Stomach smooth muscle (tissue), 2 donors: ENCODE measurements at regions not wholly inside any gene's neighbourhood (a gene's known extent, or its start where the extent isn't known, plus 50 kb on each side); places are given as distances from the start of the nearest gene placed in this dataset.

Experiments used
- H3K27ac ChIP-seq: one replicate; pipeline ENCODE4 v1.7.0; 2013; ENCODE audit warnings: mild to moderate bottlenecking, low read length, inconsistent platforms
- H3K27me3 ChIP-seq, 2 donors: one replicate each; pipeline ENCODE4 v1.7.0; 2013; ENCODE audit warnings: low read length in 2 of 2; ENCODE audit not compliant: insufficient read depth in 2 of 2, control insufficient read depth in 1 of 2
- H3K36me3 ChIP-seq, 2 donors: one replicate each; pipeline ENCODE4 v1.7.0; 2013; ENCODE audit warnings: low read length in 2 of 2; ENCODE audit not compliant: control insufficient read depth in 2 of 2, insufficient read depth in 2 of 2
- H3K4me1 ChIP-seq: one replicate; pipeline ENCODE4 v1.7.0; 2013; ENCODE audit warnings: low read length; ENCODE audit not compliant: control insufficient read depth, insufficient read depth
- H3K4me3 ChIP-seq, 2 donors: one replicate each; pipeline ENCODE4 v1.7.0; 2013; ENCODE audit warnings: low read length in 2 of 2
- H3K9ac ChIP-seq, 2 donors: one replicate each; pipeline ENCODE4 v1.7.0; 2013; ENCODE audit warnings: low read length in 2 of 2, mild to moderate bottlenecking in 1 of 2
- H3K9me3 ChIP-seq, 2 donors: one replicate each; pipeline ENCODE4 v1.7.0; 2013; ENCODE audit warnings: low read length in 2 of 2; ENCODE audit not compliant: control insufficient read depth in 2 of 2
- donor health status: healthy.
- donor health status: Pancreatic carcinoma.

- no peak overlapping the region for H3K9ac ChIP-seq
- H3K27ac ChIP-seq = no peak overlapping the region
- peaks cover 0 to 5% of the 10 kb centered on the region in 2 donors for H3K36me3 ChIP-seq
- no peaks in the 10 kb centered on the region for H3K27me3 ChIP-seq
- peaks cover 0 to 11% of the 10 kb centered on the region in 2 donors for H3K9me3 ChIP-seq
- no peak overlapping the region for H3K4me3 ChIP-seq
- H3K4me1 ChIP-seq = peaks cover 11% of the 10 kb centered on the region
Observed at GRCh38 chr16:85544668-85545067, 68.5 kb upstream of the GSE1 start.

- H3K36me3 ChIP-seq = no peaks in the 10 kb centered on the region
- H3K9me3 ChIP-seq = peaks cover 0 to 4% of the 10 kb centered on the region in 2 donors
- H3K4me3 ChIP-seq = no peak overlapping the region
- H3K27ac ChIP-seq = no peak overlapping the region
- no peak overlapping the region for H3K9ac ChIP-seq
- no peaks in the 10 kb centered on the region for H3K27me3 ChIP-seq
- peaks cover 12% of the 10 kb centered on the region for H3K4me1 ChIP-seq
Observed at GRCh38 chr16:85545227-85545818, 67.8 kb upstream of the GSE1 start.

GRCh38 chr16:85546585-85547447, 66.3 kb upstream of the GSE1 start:
- H3K4me1 ChIP-seq = peaks cover 16% of the 10 kb centered on the region
- H3K4me3 ChIP-seq = no peak overlapping the region
- no peak overlapping the region for H3K27ac ChIP-seq
- no peaks in the 10 kb centered on the region for H3K36me3 ChIP-seq
- H3K9me3 ChIP-seq = peaks cover 0 to 4% of the 10 kb centered on the region in 2 donors
- H3K9ac ChIP-seq = no peak overlapping the region
- no peaks in the 10 kb centered on the region for H3K27me3 ChIP-seq

DNA sequence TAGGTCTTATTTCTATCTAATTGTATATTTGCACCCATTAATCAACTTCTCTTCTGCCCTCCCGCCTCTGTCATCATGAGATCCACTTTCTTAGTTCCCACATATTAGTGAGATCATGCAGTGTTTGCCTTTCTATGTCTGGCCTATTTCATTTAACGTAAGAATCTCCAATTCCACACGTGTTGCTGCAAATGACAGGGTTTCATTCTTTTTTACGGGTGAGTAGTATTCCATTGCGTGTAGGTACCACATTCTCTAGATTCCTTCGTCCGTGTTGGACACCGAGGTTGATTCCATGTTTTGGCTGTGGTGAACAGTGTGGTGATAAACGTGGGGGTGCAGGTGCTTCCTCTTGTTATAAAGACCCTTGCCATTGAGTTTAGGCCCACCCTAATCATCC, 64.7 kb upstream of the GSE1 start:
- no peaks in the 10 kb centered on the region for H3K36me3 ChIP-seq
- no peak overlapping the region for H3K9ac ChIP-seq
- H3K27me3 ChIP-seq = no peaks in the 10 kb centered on the region
- no peak overlapping the region for H3K4me3 ChIP-seq
- H3K9me3 ChIP-seq = peaks cover 0 to 4% of the 10 kb centered on the region in 2 donors
- H3K4me1 ChIP-seq = peaks cover 10% of the 10 kb centered on the region
- no peak overlapping the region for H3K27ac ChIP-seq

- H3K36me3 ChIP-seq = no peaks in the 10 kb centered on the region
- H3K9me3 ChIP-seq = peaks cover 0 to 4% of the 10 kb centered on the region in 2 donors
- no peak overlapping the region for H3K9ac ChIP-seq
- no peak overlapping the region for H3K4me3 ChIP-seq
- no peak overlapping the region for H3K27ac ChIP-seq
- peaks cover 16% of the 10 kb centered on the region for H3K4me1 ChIP-seq
- no peaks in the 10 kb centered on the region for H3K27me3 ChIP-seq
Observed at GRCh38 chr16:85549766-85550421, 63.2 kb upstream of the GSE1 start.

DNA sequence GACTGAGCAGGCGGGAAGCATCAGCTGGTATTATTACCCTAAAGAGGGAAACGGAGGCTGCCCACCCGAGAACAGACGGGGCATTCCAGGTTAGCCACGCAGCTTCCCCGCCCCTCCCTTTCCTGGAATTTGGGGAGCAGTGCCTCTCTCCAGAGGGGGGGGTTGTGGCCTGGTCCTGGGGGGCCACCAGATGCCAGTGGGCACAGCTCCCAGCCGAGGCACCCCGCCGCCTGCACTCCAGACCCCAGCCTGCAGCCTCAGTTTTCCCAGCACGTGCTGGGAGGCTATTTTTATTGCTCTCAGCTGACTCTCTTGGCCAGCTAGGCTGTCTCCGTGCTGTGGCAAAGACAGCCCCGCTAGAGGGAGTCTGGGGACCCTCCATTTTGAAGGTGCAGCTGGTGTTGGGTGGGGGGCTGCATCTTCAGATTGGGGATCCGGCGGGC, 62.7 kb upstream of the GSE1 start:
- H3K9ac ChIP-seq = no peak overlapping the region
- no peak overlapping the region for H3K4me3 ChIP-seq
- no peak overlapping the region for H3K27ac ChIP-seq
- no peaks in the 10 kb centered on the region for H3K36me3 ChIP-seq
- H3K27me3 ChIP-seq = no peaks in the 10 kb centered on the region
- peaks cover 16% of the 10 kb centered on the region for H3K4me1 ChIP-seq
- peaks cover 0 to 4% of the 10 kb centered on the region in 2 donors for H3K9me3 ChIP-seq

GRCh38 chr16:85550953-85551924, 61.9 kb upstream of the GSE1 start:
- peaks cover 0 to 4% of the 10 kb centered on the region in 2 donors for H3K9me3 ChIP-seq
- no peak overlapping the region for H3K4me3 ChIP-seq
- H3K36me3 ChIP-seq = no peaks in the 10 kb centered on the region
- no peak overlapping the region for H3K9ac ChIP-seq
- no peaks in the 10 kb centered on the region for H3K27me3 ChIP-seq
- peaks cover 16% of the 10 kb centered on the region for H3K4me1 ChIP-seq
- H3K27ac ChIP-seq = no peak overlapping the region

DNA sequence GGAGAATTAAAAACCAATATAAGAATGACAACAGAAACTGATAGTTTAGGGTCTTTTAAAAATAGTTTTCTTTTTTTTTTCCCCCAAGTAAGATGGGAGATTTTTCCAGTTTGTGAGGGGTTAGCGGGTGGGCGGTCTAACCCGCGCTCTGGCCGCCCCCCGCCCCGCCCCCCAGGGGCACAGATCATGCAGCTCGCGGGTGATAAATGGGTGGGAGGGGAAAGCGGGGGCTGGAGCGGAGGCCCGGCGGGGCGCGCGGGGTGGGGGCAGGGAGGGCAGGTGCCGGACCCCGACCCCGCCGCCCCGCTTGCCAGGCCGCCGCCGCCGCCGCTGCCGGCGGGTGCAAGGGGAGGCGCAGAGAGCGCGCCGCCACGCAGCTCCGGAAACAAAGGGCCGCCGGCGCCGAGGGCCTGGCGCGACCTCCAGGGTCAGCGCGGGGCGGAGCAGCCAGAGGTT, 60.1 kb upstream of the GSE1 start:
- peaks cover 22% of the 10 kb centered on the region for H3K4me1 ChIP-seq
- no peak overlapping the region for H3K27ac ChIP-seq
- H3K36me3 ChIP-seq = no peaks in the 10 kb centered on the region
- H3K9me3 ChIP-seq = no peaks in the 10 kb centered on the region
- peak overlapping the region; percentile 78 to 91 for H3K4me3 ChIP-seq
- no peaks in the 10 kb centered on the region for H3K27me3 ChIP-seq
- no peak overlapping the region for H3K9ac ChIP-seq

GRCh38 chr16:85553436-85554113, 59.5 kb upstream of the GSE1 start:
- Histone ChIP-seq H3K4me1 (peaks cover 28% of the 10 kb centered on the region), H3K9ac (peak overlapping the region; percentile 66 to 67)

More at GRCh38 chr16:85553436-85554113, 59.5 kb upstream of the GSE1 start:
- no peaks in the 10 kb centered on the region for H3K27me3 ChIP-seq
- no peaks in the 10 kb centered on the region for H3K9me3 ChIP-seq
- peak overlapping the region; percentile 78 to 91 for H3K4me3 ChIP-seq
- no peaks in the 10 kb centered on the region for H3K36me3 ChIP-seq
- H3K27ac ChIP-seq = peak overlapping the region; percentile 75
